ENCODE measurements at regions not wholly inside any gene's neighbourhood (a gene's known extent, or its start where the extent isn't known, plus 50 kb on each side); places are given as distances from the start of the nearest gene placed in this dataset.

DNA sequence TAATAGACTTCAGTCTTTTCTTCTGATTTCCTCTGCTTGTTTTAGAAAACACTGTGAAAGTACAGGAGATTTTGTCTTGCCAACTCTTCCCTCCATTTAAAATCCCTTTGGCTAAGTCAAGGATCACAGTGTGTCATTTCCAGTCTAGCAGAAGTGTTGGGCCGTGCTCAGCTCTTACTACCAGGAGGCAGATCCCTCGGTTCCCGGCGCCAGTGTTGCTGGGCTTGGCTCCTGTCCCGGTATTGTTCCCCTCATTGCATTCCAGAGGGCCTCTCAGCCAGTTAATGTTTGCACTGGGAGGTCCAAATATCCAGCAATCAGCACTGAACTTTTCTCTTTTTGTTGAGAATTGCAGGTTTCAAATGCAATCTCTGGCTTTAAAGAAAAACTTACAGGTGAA is 612.1 kb upstream of the MGMT start:
- TF ChIP-seq, protein P1, sequence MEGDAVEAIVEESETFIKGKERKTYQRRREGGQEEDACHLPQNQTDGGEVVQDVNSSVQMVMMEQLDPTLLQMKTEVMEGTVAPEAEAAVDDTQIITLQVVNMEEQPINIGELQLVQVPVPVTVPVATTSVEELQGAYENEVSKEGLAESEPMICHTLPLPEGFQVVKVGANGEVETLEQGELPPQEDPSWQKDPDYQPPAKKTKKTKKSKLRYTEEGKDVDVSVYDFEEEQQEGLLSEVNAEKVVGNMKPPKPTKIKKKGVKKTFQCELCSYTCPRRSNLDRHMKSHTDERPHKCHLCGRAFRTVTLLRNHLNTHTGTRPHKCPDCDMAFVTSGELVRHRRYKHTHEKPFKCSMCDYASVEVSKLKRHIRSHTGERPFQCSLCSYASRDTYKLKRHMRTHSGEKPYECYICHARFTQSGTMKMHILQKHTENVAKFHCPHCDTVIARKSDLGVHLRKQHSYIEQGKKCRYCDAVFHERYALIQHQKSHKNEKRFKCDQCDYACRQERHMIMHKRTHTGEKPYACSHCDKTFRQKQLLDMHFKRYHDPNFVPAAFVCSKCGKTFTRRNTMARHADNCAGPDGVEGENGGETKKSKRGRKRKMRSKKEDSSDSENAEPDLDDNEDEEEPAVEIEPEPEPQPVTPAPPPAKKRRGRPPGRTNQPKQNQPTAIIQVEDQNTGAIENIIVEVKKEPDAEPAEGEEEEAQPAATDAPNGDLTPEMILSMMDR (IDR thresholded peaks at IDR 0.05), result no peak
- no peak for TF ChIP-seq POLR2A (IDR thresholded peaks at IDR 0.05)
